H1 (cell line): ENCODE measurements at regions not wholly inside any gene's neighbourhood (a gene's known extent, or its start where the extent isn't known, plus 50 kb on each side); places are given as distances from the start of the nearest gene placed in this dataset.

ENCODE experiments used
- BCL11A ChIP-seq, 2 experiments: IDR thresholded peaks; one replicate each; pipeline ENCODE4 v1.6.1; 2011; ENCODE audit warnings: low read depth in 2 of 2, low read length in 2 of 2, mild to moderate bottlenecking in 2 of 2
- NRF1 ChIP-seq: IDR thresholded peaks from 2 replicates; pipeline ENCODE4 v1.6.1; 2011; ENCODE audit warnings: mild to moderate bottlenecking, low read depth, low read length, improper control_type of control experiment
- RBBP5 ChIP-seq: IDR thresholded peaks from 2 replicates; pipeline ENCODE4 v1.7.1; 2012; ENCODE audit warnings: low read depth, mild to moderate bottlenecking, inconsistent platforms, low read length, moderate library complexity, borderline replicate concordance
- RNF2 ChIP-seq: fragments of 200-900, 300-1000 bp; sonication (generic); IDR thresholded peaks from 2 replicates; pipeline ENCODE4 v1.7.1; 2016; ENCODE audit warnings: borderline replicate concordance, low read depth, mild to moderate bottlenecking, antibody characterized with exemption, low read length; ENCODE audit not compliant: poor library complexity, severe bottlenecking; ENCODE audit errors: missing control alignments
- SIX5 ChIP-seq: IDR thresholded peaks from 2 replicates; pipeline ENCODE4 v1.6.1; 2011; ENCODE audit warnings: mild to moderate bottlenecking, low read depth, low read length

- TF ChIP-seq NRF1 = no peak
- no peak for TF ChIP-seq BCL11A (IDR thresholded peaks at IDR 0.05; ENCODE audit: low read depth in 2 of 2, low read length in 2 of 2)
- no peak for TF ChIP-seq RBBP5
- TF ChIP-seq RNF2 = no peak
- no peak for TF ChIP-seq SIX5
Measured at GRCh38 chr13:37164635-37165034, 59.2 kb upstream of the CSNK1A1L start (continued).
